VCaP (cell line): ENCODE measurements at regions not wholly inside any gene's neighbourhood (a gene's known extent, or its start where the extent isn't known, plus 50 kb on each side); places are given as distances from the start of the nearest gene placed in this dataset.

Experiments
- H3K27ac ChIP-seq: fragments of 450-650 bp; 2 replicates; pipeline ENCODE4 v1.5.1; 2017
- CTCF ChIP-seq: fragments of 450-650 bp; conservative IDR thresholded peaks from 2 replicates; pipeline ENCODE4 v1.5.1; 2017; ENCODE audit warnings: mild to moderate bottlenecking, moderate library complexity

DNA sequence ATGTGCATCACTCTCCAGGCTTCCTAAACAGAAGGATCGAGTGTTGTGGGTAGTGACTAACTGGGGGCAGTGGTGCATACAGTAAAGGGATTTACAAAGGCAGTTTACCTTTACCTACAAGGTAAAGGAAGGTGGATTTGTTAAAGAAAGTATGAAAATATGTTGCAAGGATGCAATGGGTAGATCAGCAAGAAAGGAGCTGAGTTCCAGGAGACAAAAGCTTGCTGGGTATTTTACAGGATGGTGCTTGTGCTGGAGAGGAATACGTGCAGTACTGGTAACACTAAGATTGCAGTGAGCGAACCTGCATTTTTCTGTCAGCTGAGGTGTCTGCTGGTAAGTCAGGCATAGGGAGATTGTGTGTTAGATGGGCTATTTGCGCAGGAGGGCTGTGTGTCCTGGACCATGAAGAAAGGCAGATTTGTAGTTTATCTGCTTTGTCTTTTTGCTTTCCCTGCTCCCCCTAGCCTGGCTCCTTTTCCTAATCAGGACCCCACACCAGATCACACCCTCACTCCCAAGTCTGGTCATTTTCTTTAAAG, 304.6 kb downstream of the THBS2 start:
- TF ChIP-seq CTCF: no peak
- no peak overlapping the region for H3K27ac ChIP-seq

- H3K27ac ChIP-seq: no peak overlapping the region
- TF ChIP-seq CTCF: no peak
Observed at GRCh38 chr6:168948002-168948401, 305.6 kb downstream of the THBS2 start.

DNA sequence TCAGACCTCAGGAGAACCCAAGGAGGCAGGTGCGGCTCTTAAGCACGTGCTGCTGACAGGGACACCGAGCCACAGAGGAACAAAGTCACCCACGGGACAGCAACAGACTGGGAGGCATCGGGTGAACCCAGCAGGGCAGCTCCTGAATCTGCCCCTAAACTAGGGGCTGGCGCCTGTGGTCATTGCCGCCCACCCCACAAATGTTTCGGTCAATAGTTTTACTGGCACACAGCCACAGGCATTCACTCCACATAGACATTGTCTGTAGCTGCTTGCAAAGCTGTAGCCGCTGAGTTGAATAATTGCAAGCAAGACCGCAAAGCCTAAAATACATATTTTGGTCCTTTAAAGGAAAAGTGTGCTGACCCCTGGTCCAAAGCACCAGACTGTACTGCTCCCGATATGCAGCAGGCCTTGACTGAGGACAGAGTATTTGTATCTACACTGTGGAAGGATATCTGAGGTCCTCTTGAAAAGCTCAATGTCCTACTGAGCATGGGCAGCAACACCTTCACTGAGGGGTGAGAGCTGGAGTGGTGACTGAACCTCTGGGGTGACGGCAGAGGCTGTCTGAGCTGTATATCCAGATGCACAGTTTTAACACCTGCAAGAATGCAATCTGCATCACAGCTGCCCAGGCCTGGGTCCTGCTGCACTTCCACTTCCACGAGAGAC, 310.3 kb downstream of the THBS2 start:
- no peak overlapping the region for H3K27ac ChIP-seq
- TF ChIP-seq CTCF: no peak

DNA sequence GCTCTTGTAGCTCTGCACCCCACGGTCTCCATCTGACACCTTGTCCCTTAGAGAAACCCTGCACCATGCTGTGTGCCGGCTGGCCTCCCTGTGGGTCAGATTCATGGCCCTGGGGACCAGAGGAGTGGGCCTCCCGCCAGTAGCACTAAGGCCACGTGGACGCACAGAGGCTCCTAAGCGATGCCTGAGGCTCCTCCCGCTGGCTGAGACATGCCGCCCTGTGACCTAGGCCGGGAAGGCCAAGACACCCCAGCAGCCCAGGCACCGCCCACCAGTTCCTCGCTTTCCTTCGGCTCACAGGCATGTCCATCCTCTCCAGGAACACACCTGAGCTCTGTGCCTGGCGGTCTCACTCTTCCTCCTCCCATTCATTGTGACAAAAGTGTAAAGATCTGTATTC, 311.0 kb downstream of the THBS2 start:
- TF ChIP-seq CTCF: no peak
- no peak overlapping the region for H3K27ac ChIP-seq

- H3K27ac ChIP-seq: no peak overlapping the region
- TF ChIP-seq CTCF: no peak
Observed at GRCh38 chr6:168941036-168941435, 312.6 kb downstream of the THBS2 start.

GRCh38 chr6:168939796-168940195, 313.9 kb downstream of the THBS2 start:
- TF ChIP-seq CTCF: no peak
- H3K27ac ChIP-seq: no peak overlapping the region

DNA sequence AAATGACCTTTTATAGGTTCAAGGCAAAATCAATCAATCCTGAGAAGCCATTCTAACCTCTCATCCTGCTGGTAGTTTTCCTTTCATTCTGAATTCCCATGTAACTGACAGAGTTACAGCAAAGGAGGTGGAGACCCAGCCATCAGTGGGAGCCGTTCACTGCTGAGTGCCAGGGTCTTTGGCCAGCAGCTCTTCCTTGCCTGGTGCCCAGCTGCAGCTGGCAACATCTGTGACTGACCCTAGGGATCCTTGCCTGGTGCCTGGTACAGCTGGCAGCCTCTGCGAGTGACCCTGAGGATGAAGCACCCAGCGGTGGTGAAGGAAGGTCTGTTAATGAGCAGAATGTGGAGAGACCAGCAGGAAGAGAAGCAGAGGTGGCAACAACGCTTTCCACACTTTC, 314.6 kb downstream of the THBS2 start:
- H3K27ac ChIP-seq: no peak overlapping the region
- no peak for TF ChIP-seq CTCF
